ENCODE measurements at regions not wholly inside any gene's neighbourhood (a gene's known extent, or its start where the extent isn't known, plus 50 kb on each side); places are given as distances from the start of the nearest gene placed in this dataset.

GRCh38 chr1:238778113-238778512 lies 608.3 kb upstream of the CHRM3 start:
- Histone ChIP-seq H3K27me3 (no peaks in the 10 kb centered on the region), H3K4me1 (no peaks in the 10 kb centered on the region), H3K36me3 (no peaks in the 10 kb centered on the region), H3K27ac (no peak overlapping the region), H3K9me3 (no peaks in the 10 kb centered on the region), H3K4me3 (no peak overlapping the region)
- DNase-seq = no peak
- intact Hi-C loops (cut with DNase I) = no loop called here
- no peak for TF ChIP-seq CTCF (IDR thresholded peaks at IDR 0.05)
- TF ChIP-seq POLR2A (IDR thresholded peaks at IDR 0.05) = no peak
- no peak for TF ChIP-seq POLR2AphosphoS5 (IDR thresholded peaks at IDR 0.05)
- no peak for TF ChIP-seq EP300 (IDR thresholded peaks at IDR 0.05)
- 95 to 96% methylated on average over 1 of the region's 1 CpG for WGBS, 2 donors

- Histone ChIP-seq H3K4me1 (no peaks in the 10 kb centered on the region), H3K27ac (no peak overlapping the region), H3K9me3 (no peaks in the 10 kb centered on the region), H3K27me3 (no peaks in the 10 kb centered on the region), H3K36me3 (no peaks in the 10 kb centered on the region), H3K4me3 (no peak overlapping the region)
- no peak for DNase-seq
- TF ChIP-seq CTCF (IDR thresholded peaks at IDR 0.05) (no peak), POLR2AphosphoS5 (IDR thresholded peaks at IDR 0.05) (no peak), POLR2A (IDR thresholded peaks at IDR 0.05) (no peak), EP300 (IDR thresholded peaks at IDR 0.05) (no peak)
- intact Hi-C loops (cut with DNase I) = no loop called here
Observed at GRCh38 chr1:238777551-238777950, 608.8 kb upstream of the CHRM3 start.

GRCh38 chr1:238776126-238776525 lies 610.2 kb upstream of the CHRM3 start:
- TF ChIP-seq CTCF (IDR thresholded peaks at IDR 0.05) = no peak
- no peak for TF ChIP-seq POLR2AphosphoS5 (IDR thresholded peaks at IDR 0.05)
- TF ChIP-seq EP300 (IDR thresholded peaks at IDR 0.05) = no peak
- TF ChIP-seq POLR2A (IDR thresholded peaks at IDR 0.05) = no peak
- Histone ChIP-seq H3K27ac (no peak overlapping the region), H3K4me1 (no peaks in the 10 kb centered on the region), H3K36me3 (no peaks in the 10 kb centered on the region), H3K4me3 (no peak overlapping the region), H3K27me3 (no peaks in the 10 kb centered on the region), H3K9me3 (no peaks in the 10 kb centered on the region)
- WGBS, 2 donors = 94 to 95% methylated on average over 3 of the region's 3 CpGs
- intact Hi-C loops (cut with DNase I) = no loop called here
- DNase-seq = no peak

- Histone ChIP-seq H3K27me3 (no peaks in the 10 kb centered on the region), H3K4me3 (no peak overlapping the region)
Observed at GRCh38 chr1:238772322-238772721, 614.0 kb upstream of the CHRM3 start.

More at GRCh38 chr1:238772322-238772721, 614.0 kb upstream of the CHRM3 start:
- Histone ChIP-seq H3K27ac (no peak overlapping the region), H3K36me3 (no peaks in the 10 kb centered on the region), H3K9me3 (no peaks in the 10 kb centered on the region), H3K4me1 (no peaks in the 10 kb centered on the region)
- DNase-seq = no peak
- 90 to 97% methylated on average over 2 of the region's 2 CpGs for WGBS, 2 donors
- intact Hi-C loops (cut with DNase I) = no loop called here
- TF ChIP-seq CTCF (IDR thresholded peaks at IDR 0.05) = no peak
- TF ChIP-seq POLR2AphosphoS5 (IDR thresholded peaks at IDR 0.05) = no peak
- no peak for TF ChIP-seq EP300 (IDR thresholded peaks at IDR 0.05)
- no peak for TF ChIP-seq POLR2A (IDR thresholded peaks at IDR 0.05)

All from sigmoid colon (tissue), 6 donors.